ENCODE measurements at regions not wholly inside any gene's neighbourhood (a gene's known extent, or its start where the extent isn't known, plus 50 kb on each side); places are given as distances from the start of the nearest gene placed in this dataset.

DNA sequence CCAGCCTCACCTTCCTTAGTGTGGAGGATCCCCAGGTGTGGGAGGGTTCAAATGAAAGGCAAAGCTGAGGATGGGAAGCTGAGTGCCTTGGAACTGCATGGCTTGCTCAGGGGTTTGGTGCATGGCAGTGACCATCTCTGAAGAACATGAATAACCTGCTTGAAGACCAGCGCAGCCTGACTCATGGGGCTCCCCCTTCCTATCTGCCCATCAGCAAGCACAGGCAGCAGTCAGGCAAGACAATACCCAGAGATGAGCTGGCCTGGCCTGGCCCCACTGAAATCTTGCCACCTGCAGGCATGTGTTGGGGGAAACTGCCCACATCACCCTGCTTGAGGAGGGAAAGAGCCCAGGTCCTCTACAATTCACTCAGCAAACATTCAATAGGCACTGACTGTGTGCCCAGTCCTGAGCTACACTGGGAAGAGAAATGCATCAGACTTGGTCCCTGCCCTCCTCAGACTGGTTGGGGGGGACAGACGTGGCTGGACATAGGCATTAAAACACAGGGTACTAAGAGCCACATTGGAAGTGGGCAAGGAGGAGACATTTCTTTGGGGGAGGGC, 105.0 kb upstream of the ALDH1B1 start:
- Histone ChIP-seq H3K9me3 (ENCODE audit: low read depth) (no peaks in the 10 kb centered on the region), H3K4me2 (no peak overlapping the region), H3K27ac (no peak overlapping the region), H4K20me1 (ENCODE audit: insufficient read depth, poor library complexity, severe bottlenecking) (no peaks in the 10 kb centered on the region), H3K9me2 (replicated peaks; ENCODE audit: insufficient read depth) (no peaks in the 10 kb centered on the region), H3K4me1 (ENCODE audit: insufficient read depth) (no peaks in the 10 kb centered on the region), H3K36me3 (replicated peaks; ENCODE audit: insufficient read depth, low read depth) (no peaks in the 10 kb centered on the region), H2AFZ (no peak overlapping the region), H3K79me2 (no peaks in the 10 kb centered on the region), H3K4me3 (no peak overlapping the region), H3K27me3 (no peaks in the 10 kb centered on the region)
- DNase-seq (ENCODE audit: low spot score) = no peak
- 92% methylated on average over 2 of the region's 2 CpGs for WGBS (ENCODE audit: low lambda C conversion rate, missing lambda C conversion rate)
- no peak for TF ChIP-seq CTCF (IDR thresholded peaks at IDR 0.05; ENCODE audit: poor library complexity)
- TF ChIP-seq EZH2 (IDR thresholded peaks at IDR 0.05; ENCODE audit: borderline replicate concordance) = no peak

- Histone ChIP-seq H3K9me2 (replicated peaks; ENCODE audit: insufficient read depth) (no peaks in the 10 kb centered on the region), H3K36me3 (replicated peaks; ENCODE audit: insufficient read depth, low read depth) (no peaks in the 10 kb centered on the region), H3K27ac (no peak overlapping the region), H4K20me1 (ENCODE audit: insufficient read depth, poor library complexity, severe bottlenecking) (no peaks in the 10 kb centered on the region), H3K4me1 (ENCODE audit: insufficient read depth) (no peaks in the 10 kb centered on the region), H3K4me3 (no peak overlapping the region), H3K9me3 (ENCODE audit: low read depth) (no peaks in the 10 kb centered on the region), H3K27me3 (no peaks in the 10 kb centered on the region), H3K4me2 (no peak overlapping the region), H3K79me2 (no peaks in the 10 kb centered on the region), H2AFZ (no peak overlapping the region)
- DNase-seq (ENCODE audit: low spot score) = no peak
- TF ChIP-seq CTCF (IDR thresholded peaks at IDR 0.05; ENCODE audit: poor library complexity) = no peak
- TF ChIP-seq EZH2 (IDR thresholded peaks at IDR 0.05; ENCODE audit: borderline replicate concordance) = no peak
- TF ChIP-seq EZH2phosphoT487 (IDR thresholded peaks at IDR 0.05; ENCODE audit: low read depth, severe bottlenecking, unreplicated experiment) = no peak
- 93% methylated on average over 2 of the region's 2 CpGs for WGBS (ENCODE audit: low lambda C conversion rate, missing lambda C conversion rate)
These were observed 105.7 kb upstream of the ALDH1B1 start for GRCh38 chr9:38286766-38287165.

GRCh38 chr9:38286357-38286756, 106.1 kb upstream of the ALDH1B1 start:
- DNase-seq (ENCODE audit: low spot score) = no peak
- Histone ChIP-seq H3K4me1 (ENCODE audit: insufficient read depth) (no peaks in the 10 kb centered on the region), H3K27me3 (no peaks in the 10 kb centered on the region), H3K9me2 (replicated peaks; ENCODE audit: insufficient read depth) (no peaks in the 10 kb centered on the region), H3K4me3 (no peak overlapping the region), H3K79me2 (no peaks in the 10 kb centered on the region), H2AFZ (no peak overlapping the region), H3K27ac (no peak overlapping the region), H3K4me2 (no peak overlapping the region), H3K36me3 (replicated peaks; ENCODE audit: insufficient read depth, low read depth) (no peaks in the 10 kb centered on the region), H4K20me1 (ENCODE audit: insufficient read depth, poor library complexity, severe bottlenecking) (no peaks in the 10 kb centered on the region), H3K9me3 (ENCODE audit: low read depth) (no peaks in the 10 kb centered on the region)
- TF ChIP-seq CTCF (IDR thresholded peaks at IDR 0.05; ENCODE audit: poor library complexity) (no peak), EZH2 (IDR thresholded peaks at IDR 0.05; ENCODE audit: borderline replicate concordance) (no peak), EZH2phosphoT487 (IDR thresholded peaks at IDR 0.05; ENCODE audit: low read depth, severe bottlenecking, unreplicated experiment) (no peak)

GRCh38 chr9:38285236-38285635, 107.3 kb upstream of the ALDH1B1 start:
- WGBS (ENCODE audit: low lambda C conversion rate, missing lambda C conversion rate) = 49% methylated on average over 2 of the region's 2 CpGs
- no peaks in the 10 kb centered on the region for H3K9me2 ChIP-seq (replicated peaks; ENCODE audit: insufficient read depth)

More at GRCh38 chr9:38285236-38285635, 107.3 kb upstream of the ALDH1B1 start:
- no peak overlapping the region for H2AFZ ChIP-seq
- no peaks in the 10 kb centered on the region for H3K27me3 ChIP-seq
- H3K79me2 ChIP-seq = no peaks in the 10 kb centered on the region
- DNase-seq (ENCODE audit: low spot score) = no peak
- no peaks in the 10 kb centered on the region for H3K36me3 ChIP-seq (replicated peaks; ENCODE audit: insufficient read depth, low read depth)
- no peak overlapping the region for H3K4me2 ChIP-seq
- no peak overlapping the region for H3K4me3 ChIP-seq
- no peaks in the 10 kb centered on the region for H3K4me1 ChIP-seq (ENCODE audit: insufficient read depth)
- H3K27ac ChIP-seq = no peak overlapping the region
- TF ChIP-seq EZH2phosphoT487 (IDR thresholded peaks at IDR 0.05; ENCODE audit: low read depth, severe bottlenecking, unreplicated experiment) (no peak), EZH2 (IDR thresholded peaks at IDR 0.05; ENCODE audit: borderline replicate concordance) (no peak), CTCF (IDR thresholded peaks at IDR 0.05; ENCODE audit: poor library complexity) (no peak)
- H3K9me3 ChIP-seq (ENCODE audit: low read depth) = no peaks in the 10 kb centered on the region
- H4K20me1 ChIP-seq (ENCODE audit: insufficient read depth, poor library complexity, severe bottlenecking) = no peaks in the 10 kb centered on the region
